ENCODE measurements at regions not wholly inside any gene's neighbourhood (a gene's known extent, or its start where the extent isn't known, plus 50 kb on each side); places are given as distances from the start of the nearest gene placed in this dataset.

DNA sequence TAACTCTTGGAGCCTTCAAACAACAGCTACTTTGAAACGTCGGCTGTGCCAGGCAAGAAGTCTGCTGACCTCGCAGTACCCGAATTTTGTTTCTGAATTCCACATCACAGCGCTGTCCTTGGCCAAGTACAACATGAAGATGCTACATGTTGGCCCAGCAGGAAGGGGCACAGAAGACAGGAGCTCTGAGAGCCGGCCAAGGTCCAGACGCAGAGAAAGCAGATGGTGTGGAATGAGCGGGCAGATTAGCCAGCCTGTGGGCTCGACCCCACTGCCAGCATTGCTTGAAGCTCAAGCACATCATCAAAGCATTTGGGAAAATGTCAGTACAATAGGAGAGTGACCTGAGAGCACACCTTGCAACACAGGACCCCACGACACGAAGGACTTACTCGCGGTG, 64.5 kb downstream of the FZD10 start:
- H3K4me1 ChIP-seq (ENCODE audit: control insufficient read depth in 2 of 2, insufficient read depth in 2 of 2, low read length in 2 of 2): no peaks in the 10 kb centered on the region
- H3K36me3 ChIP-seq (ENCODE audit: control insufficient read depth in 2 of 2, insufficient read depth in 2 of 2, low read length in 1 of 2): no peaks in the 10 kb centered on the region
- no peak for DNase-seq (ENCODE audit: low read depth in 6 of 9, low spot score in 9 of 9)
- no peak overlapping the region for H3K27ac ChIP-seq (ENCODE audit: low read depth in 1 of 2, low read length in 1 of 2)
- WGBS: 95% methylated on average over 13 of the region's 13 CpGs
- peaks cover 0 to 4% of the 10 kb centered on the region in 2 donors for H3K27me3 ChIP-seq (ENCODE audit: control insufficient read depth in 2 of 2, insufficient read depth in 1 of 2, low read length in 1 of 2)
- peaks cover 0 to 10% of the 10 kb centered on the region in 2 donors for H3K9me3 ChIP-seq (ENCODE audit: control insufficient read depth in 2 of 2, insufficient read depth in 1 of 2, low read length in 1 of 2)
- no peak overlapping the region for H3K4me3 ChIP-seq (ENCODE audit: low read length in 2 of 2)

DNA sequence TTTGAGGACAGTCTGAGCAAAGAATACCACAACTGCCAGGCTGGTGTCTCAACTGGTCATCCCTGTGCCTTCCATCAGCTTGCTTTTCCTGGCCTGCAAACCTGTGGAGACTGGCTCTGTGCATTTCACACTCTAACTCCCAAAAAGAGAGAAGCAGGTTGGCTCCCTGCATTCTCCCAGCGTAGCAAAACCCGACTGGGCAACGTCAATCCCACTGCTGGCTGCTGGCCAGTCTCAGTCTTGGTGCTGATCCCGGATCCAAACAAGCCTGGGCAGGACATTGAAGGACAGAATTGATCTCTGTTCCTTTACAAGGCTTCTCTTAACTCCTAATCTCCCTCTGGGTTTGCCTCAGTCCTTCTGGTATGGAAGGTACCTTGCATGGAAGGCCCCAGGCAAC, 65.4 kb downstream of the FZD10 start:
- DNase-seq (ENCODE audit: low read depth in 6 of 9, low spot score in 9 of 9): no peak
- Histone ChIP-seq H3K27ac (ENCODE audit: low read depth in 1 of 2, low read length in 1 of 2) (no peak overlapping the region), H3K36me3 (ENCODE audit: control insufficient read depth in 2 of 2, insufficient read depth in 2 of 2, low read length in 1 of 2) (no peaks in the 10 kb centered on the region)

DNA sequence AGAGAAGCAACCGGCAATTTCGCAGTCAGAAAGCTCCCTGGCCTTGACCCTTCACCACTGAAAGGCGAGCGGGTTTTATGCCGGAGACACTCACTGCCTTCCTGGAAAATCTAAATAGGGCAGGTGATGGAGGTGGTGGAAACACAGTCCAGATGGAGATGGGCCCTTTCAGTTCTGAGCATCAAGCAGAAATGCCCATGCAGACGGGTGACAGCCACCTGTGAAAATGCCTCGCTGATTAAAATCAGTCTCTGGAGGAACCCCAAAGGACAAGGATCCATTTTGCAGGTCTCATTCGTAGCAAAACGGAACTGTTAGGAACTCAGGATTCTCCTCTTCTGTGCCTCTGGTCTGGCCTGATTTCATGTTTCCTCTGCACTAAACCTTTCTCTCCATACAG, 74.2 kb downstream of the FZD10 start:
- Histone ChIP-seq H3K4me1 (ENCODE audit: control insufficient read depth in 2 of 2, insufficient read depth in 2 of 2, low read length in 2 of 2) (no peaks in the 10 kb centered on the region), H3K4me3 (ENCODE audit: low read length in 2 of 2) (no peak overlapping the region), H3K36me3 (ENCODE audit: control insufficient read depth in 2 of 2, insufficient read depth in 2 of 2, low read length in 1 of 2) (no peaks in the 10 kb centered on the region), H3K9me3 (ENCODE audit: control insufficient read depth in 2 of 2, insufficient read depth in 1 of 2, low read length in 1 of 2) (no peaks in the 10 kb centered on the region), H3K27me3 (ENCODE audit: control insufficient read depth in 2 of 2, insufficient read depth in 1 of 2, low read length in 1 of 2) (no peaks in the 10 kb centered on the region), H3K27ac (ENCODE audit: low read depth in 1 of 2, low read length in 1 of 2) (no peak overlapping the region)
- WGBS: 91% methylated on average over 9 of the region's 9 CpGs
- no peak for DNase-seq (ENCODE audit: low read depth in 6 of 9, low spot score in 9 of 9)

More for the DNA sequence above, 65.4 kb downstream of the FZD10 start:
- WGBS: 86% methylated on average over 4 of the region's 4 CpGs
- peaks cover 0 to 10% of the 10 kb centered on the region in 2 donors for H3K9me3 ChIP-seq (ENCODE audit: control insufficient read depth in 2 of 2, insufficient read depth in 1 of 2, low read length in 1 of 2)
- H3K4me1 ChIP-seq (ENCODE audit: control insufficient read depth in 2 of 2, insufficient read depth in 2 of 2, low read length in 2 of 2): no peaks in the 10 kb centered on the region
- H3K27me3 ChIP-seq (ENCODE audit: control insufficient read depth in 2 of 2, insufficient read depth in 1 of 2, low read length in 1 of 2): peaks cover 0 to under 1% of the 10 kb centered on the region in 2 donors
- H3K4me3 ChIP-seq (ENCODE audit: low read length in 2 of 2): no peak overlapping the region

DNA sequence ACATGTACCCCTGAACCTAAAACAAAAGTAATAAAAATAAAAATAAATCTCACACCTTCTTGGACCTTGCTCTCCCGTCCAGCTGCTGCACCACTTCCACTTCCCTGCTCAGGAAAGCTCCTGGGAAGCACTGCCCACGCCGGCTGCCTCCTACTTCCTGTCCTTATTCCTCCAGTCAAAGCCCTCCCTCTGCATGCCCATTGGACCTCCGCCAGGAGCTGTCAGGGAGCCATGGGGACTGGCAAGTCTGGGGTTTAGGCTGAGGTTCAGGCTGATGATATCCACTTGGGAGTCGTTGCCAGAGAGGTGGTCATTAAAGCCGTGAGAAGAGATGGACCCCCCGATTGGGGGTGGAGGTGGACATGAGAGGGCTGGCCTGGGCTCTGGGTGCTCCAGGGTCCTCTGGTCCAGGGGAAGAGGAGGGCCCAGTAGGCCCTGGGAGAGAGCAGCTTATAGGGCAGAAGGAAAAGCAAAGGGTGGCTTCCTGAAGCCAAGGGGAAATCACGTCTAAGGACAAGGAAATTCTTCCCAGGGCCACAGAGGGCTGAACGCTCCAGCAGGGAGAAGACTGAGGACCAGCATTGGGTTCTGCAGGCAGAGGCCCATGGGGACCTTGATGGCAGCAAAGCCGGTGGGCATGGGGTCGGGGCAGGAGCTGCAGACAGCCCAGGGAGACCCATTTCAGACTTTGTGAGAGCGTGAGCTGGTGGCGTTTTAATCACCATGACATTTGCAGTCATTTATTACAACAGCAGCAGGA, 78.7 kb downstream of the FZD10 start:
- 79% methylated on average over 13 of the region's 13 CpGs for whole genome bisulfite sequencing
- no peak overlapping the region for H3K27ac ChIP-seq (ENCODE audit: low read depth in 1 of 2, low read length in 1 of 2)
- H3K4me3 ChIP-seq (ENCODE audit: low read length in 2 of 2): no peak overlapping the region
- H3K27me3 ChIP-seq (ENCODE audit: control insufficient read depth in 2 of 2, insufficient read depth in 1 of 2, low read length in 1 of 2): no peaks in the 10 kb centered on the region
- H3K36me3 ChIP-seq (ENCODE audit: control insufficient read depth in 2 of 2, insufficient read depth in 2 of 2, low read length in 1 of 2): no peaks in the 10 kb centered on the region
- no peaks in the 10 kb centered on the region for H3K4me1 ChIP-seq (ENCODE audit: control insufficient read depth in 2 of 2, insufficient read depth in 2 of 2, low read length in 2 of 2)
- no peak for DNase-seq (ENCODE audit: low read depth in 6 of 9, low spot score in 9 of 9)
- no peaks in the 10 kb centered on the region for H3K9me3 ChIP-seq (ENCODE audit: control insufficient read depth in 2 of 2, insufficient read depth in 1 of 2, low read length in 1 of 2)

DNA sequence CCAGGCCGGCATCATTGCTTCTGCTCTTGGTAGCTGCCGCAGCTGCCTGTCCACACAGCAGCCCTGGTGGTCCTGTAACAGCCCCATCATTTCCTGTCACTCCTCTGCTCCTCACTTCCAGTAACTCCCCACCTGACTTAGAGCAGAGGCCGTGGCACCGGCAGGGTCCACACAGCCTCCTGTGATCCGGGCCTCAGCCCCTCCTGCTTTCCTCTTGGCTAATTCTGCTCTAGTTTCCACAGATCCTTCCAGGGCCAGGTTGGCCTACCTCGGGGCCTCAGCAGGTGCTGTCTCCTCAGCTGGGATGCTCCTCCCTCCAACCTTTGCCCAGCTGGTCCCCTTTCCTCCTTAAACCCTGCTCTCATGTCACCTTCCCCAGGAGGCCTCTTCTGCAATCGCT, 80.2 kb downstream of the FZD10 start:
- Histone ChIP-seq H3K4me1 (ENCODE audit: control insufficient read depth in 2 of 2, insufficient read depth in 2 of 2, low read length in 2 of 2) (no peaks in the 10 kb centered on the region), H3K36me3 (ENCODE audit: control insufficient read depth in 2 of 2, insufficient read depth in 2 of 2, low read length in 1 of 2) (no peaks in the 10 kb centered on the region), H3K4me3 (ENCODE audit: low read length in 2 of 2) (no peak overlapping the region), H3K27me3 (ENCODE audit: control insufficient read depth in 2 of 2, insufficient read depth in 1 of 2, low read length in 1 of 2) (no peaks in the 10 kb centered on the region), H3K9me3 (ENCODE audit: control insufficient read depth in 2 of 2, insufficient read depth in 1 of 2, low read length in 1 of 2) (no peaks in the 10 kb centered on the region), H3K27ac (ENCODE audit: low read depth in 1 of 2, low read length in 1 of 2) (no peak overlapping the region)
- WGBS: 82% methylated on average over 7 of the region's 7 CpGs
- no peak for DNase-seq (ENCODE audit: low read depth in 6 of 9, low spot score in 9 of 9)

DNA sequence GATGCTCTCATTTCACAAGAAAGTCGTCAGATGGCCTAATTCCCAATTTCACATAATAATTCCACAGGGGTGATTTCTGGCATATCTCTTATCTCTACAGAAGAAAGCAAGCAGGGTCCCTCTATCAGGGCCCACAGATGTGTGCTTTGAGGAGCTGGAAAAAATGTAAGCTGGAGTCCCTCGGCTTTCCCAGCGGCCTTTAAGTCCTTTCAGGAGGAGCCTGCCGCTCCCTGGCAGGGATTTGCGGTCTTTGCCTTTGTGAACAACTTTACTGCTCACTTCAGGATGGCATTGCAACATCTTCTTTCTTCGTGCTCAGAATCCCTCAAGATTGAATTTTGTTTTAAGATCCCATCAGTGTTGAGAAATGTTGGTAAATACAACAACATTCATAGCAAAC, 83.0 kb downstream of the FZD10 start:
- Histone ChIP-seq H3K4me3 (ENCODE audit: low read length in 2 of 2) (no peak overlapping the region), H3K27ac (ENCODE audit: low read depth in 1 of 2, low read length in 1 of 2) (no peak overlapping the region), H3K9me3 (ENCODE audit: control insufficient read depth in 2 of 2, insufficient read depth in 1 of 2, low read length in 1 of 2) (no peaks in the 10 kb centered on the region), H3K36me3 (ENCODE audit: control insufficient read depth in 2 of 2, insufficient read depth in 2 of 2, low read length in 1 of 2) (no peaks in the 10 kb centered on the region), H3K4me1 (ENCODE audit: control insufficient read depth in 2 of 2, insufficient read depth in 2 of 2, low read length in 2 of 2) (no peaks in the 10 kb centered on the region), H3K27me3 (ENCODE audit: control insufficient read depth in 2 of 2, insufficient read depth in 1 of 2, low read length in 1 of 2) (no peaks in the 10 kb centered on the region)
- DNase-seq (ENCODE audit: low read depth in 6 of 9, low spot score in 9 of 9): no peak
- 90% methylated on average over 6 of the region's 6 CpGs for WGBS

DNA sequence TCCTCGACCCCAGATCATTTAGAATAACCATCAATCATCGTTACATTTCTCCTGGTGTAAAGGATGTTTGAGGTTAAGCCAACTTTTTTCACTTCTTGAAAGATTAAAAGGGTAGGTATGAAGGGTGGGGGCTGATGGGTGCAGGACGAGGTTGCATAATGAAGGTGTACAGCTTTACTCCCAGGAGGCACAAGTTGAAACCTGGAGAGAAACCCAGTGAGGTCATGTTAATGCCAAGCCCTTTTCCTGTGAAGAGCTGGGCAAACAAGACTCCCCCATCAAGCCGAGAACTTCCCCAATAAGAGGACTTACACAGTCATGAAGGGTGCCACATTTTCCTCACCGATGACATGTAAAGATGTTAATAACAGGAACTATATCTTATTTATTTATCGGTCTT, 84.3 kb downstream of the FZD10 start:
- WGBS: 85% methylated on average over 6 of the region's 6 CpGs
- Histone ChIP-seq H3K27ac (ENCODE audit: low read depth in 1 of 2, low read length in 1 of 2) (no peak overlapping the region), H3K4me3 (ENCODE audit: low read length in 2 of 2) (no peak overlapping the region), H3K9me3 (ENCODE audit: control insufficient read depth in 2 of 2, insufficient read depth in 1 of 2, low read length in 1 of 2) (no peaks in the 10 kb centered on the region), H3K4me1 (ENCODE audit: control insufficient read depth in 2 of 2, insufficient read depth in 2 of 2, low read length in 2 of 2) (no peaks in the 10 kb centered on the region), H3K36me3 (ENCODE audit: control insufficient read depth in 2 of 2, insufficient read depth in 2 of 2, low read length in 1 of 2) (no peaks in the 10 kb centered on the region), H3K27me3 (ENCODE audit: control insufficient read depth in 2 of 2, insufficient read depth in 1 of 2, low read length in 1 of 2) (no peaks in the 10 kb centered on the region)
- DNase-seq (ENCODE audit: low read depth in 6 of 9, low spot score in 9 of 9): no peak

DNA sequence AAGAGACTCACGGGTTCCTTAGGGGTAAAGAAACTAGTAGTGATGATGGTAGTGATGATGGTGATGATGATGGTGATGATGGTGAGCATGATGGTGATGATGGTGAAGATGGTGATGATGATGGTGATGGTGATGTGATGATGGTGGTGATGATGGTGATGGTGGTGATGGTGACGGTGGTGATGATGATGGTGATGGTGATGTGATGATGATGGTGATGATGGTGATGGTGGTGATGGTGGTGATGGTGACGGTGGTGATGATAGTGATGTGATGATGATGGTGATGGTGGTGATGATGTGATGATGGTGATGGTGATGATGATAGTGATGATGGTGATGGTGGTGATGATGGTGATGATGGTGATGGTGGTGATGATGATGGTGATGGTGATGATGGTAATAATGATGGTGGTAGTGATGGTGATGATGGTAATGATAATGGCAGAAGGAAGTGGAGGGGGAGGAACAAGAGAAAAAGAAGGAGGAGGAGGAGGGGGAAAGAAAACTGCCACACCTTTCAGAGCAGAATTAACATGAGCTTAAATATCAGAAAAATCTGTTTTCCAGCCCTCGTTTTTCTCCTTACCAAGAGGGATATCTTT, 85.5 kb downstream of the FZD10 start:
- H3K4me1 ChIP-seq (ENCODE audit: control insufficient read depth in 2 of 2, insufficient read depth in 2 of 2, low read length in 2 of 2): no peaks in the 10 kb centered on the region

DNA sequence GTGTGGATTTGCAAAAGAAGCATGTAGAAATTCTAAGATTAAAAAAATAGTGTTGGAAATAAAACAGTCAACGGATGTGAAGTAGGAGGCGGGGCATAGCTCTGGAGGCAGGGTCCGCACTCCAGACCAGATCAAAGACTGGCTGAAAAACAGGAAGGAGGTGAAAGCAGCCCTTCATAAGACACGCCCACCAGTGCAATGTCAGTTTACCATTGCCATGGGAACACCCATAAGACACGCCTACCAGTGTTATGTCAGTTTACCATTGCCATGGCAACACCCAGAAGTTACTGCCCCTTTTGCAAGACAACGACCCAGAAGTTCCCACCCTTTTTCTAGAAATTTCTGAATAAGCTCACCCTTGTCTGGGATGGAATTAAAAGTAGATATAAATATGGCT, 87.1 kb downstream of the FZD10 start:
- Histone ChIP-seq H3K27ac (ENCODE audit: low read depth in 1 of 2, low read length in 1 of 2) (no peak overlapping the region), H3K27me3 (ENCODE audit: control insufficient read depth in 2 of 2, insufficient read depth in 1 of 2, low read length in 1 of 2) (no peaks in the 10 kb centered on the region), H3K4me3 (ENCODE audit: low read length in 2 of 2) (no peak overlapping the region), H3K4me1 (ENCODE audit: control insufficient read depth in 2 of 2, insufficient read depth in 2 of 2, low read length in 2 of 2) (no peaks in the 10 kb centered on the region), H3K36me3 (ENCODE audit: control insufficient read depth in 2 of 2, insufficient read depth in 2 of 2, low read length in 1 of 2) (no peaks in the 10 kb centered on the region), H3K9me3 (ENCODE audit: control insufficient read depth in 2 of 2, insufficient read depth in 1 of 2, low read length in 1 of 2) (no peaks in the 10 kb centered on the region)
- no peak for DNase-seq (ENCODE audit: low read depth in 6 of 9, low spot score in 9 of 9)
- 84% methylated on average over 6 of the region's 6 CpGs for WGBS

More for the DNA sequence above, 85.5 kb downstream of the FZD10 start:
- Histone ChIP-seq H3K4me3 (ENCODE audit: low read length in 2 of 2) (no peak overlapping the region), H3K27ac (ENCODE audit: low read depth in 1 of 2, low read length in 1 of 2) (no peak overlapping the region), H3K36me3 (ENCODE audit: control insufficient read depth in 2 of 2, insufficient read depth in 2 of 2, low read length in 1 of 2) (no peaks in the 10 kb centered on the region), H3K9me3 (ENCODE audit: control insufficient read depth in 2 of 2, insufficient read depth in 1 of 2, low read length in 1 of 2) (no peaks in the 10 kb centered on the region), H3K27me3 (ENCODE audit: control insufficient read depth in 2 of 2, insufficient read depth in 1 of 2, low read length in 1 of 2) (no peaks in the 10 kb centered on the region)
- no peak for DNase-seq (ENCODE audit: low read depth in 6 of 9, low spot score in 9 of 9)
- WGBS: 79% methylated on average over 4 of the region's 4 CpGs

All from thymus (tissue), 11 donors.